Memory B cell (primary cell): ENCODE measurements at regions not wholly inside any gene's neighbourhood (a gene's known extent, or its start where the extent isn't known, plus 50 kb on each side); places are given as distances from the start of the nearest gene placed in this dataset.

ENCODE experiments used
- ATAC-seq: fragments of 150-1000 bp; cut with Tn5 transposase; 2 replicates; pipeline ENCODE4 v1.10.0; 2021; ENCODE audit warnings: low read depth, mild to moderate bottlenecking, moderate library complexity
- DNase-seq, 2 donors: peaks; one replicate each; pipeline ENCODE4 v3.0.0; 2022; ENCODE audit warnings: low spot score in 2 of 2
- H3K27ac Mint-ChIP-seq: one replicate; pipeline ENCODE4 v1.8.0; 2022; ENCODE audit warnings: mild to moderate bottlenecking, moderate library complexity, mixed read lengths
- H3K27me3 Mint-ChIP-seq: one replicate; pipeline ENCODE4 v1.8.0; 2022; ENCODE audit warnings: mixed read lengths
- H3K36me3 Mint-ChIP-seq: one replicate; pipeline ENCODE4 v1.8.0; 2022; ENCODE audit warnings: mild to moderate bottlenecking, mixed read lengths
- H3K4me1 Mint-ChIP-seq: one replicate; pipeline ENCODE4 v1.8.0; 2022; ENCODE audit warnings: mixed read lengths
- H3K4me3 Mint-ChIP-seq: one replicate; pipeline ENCODE4 v1.8.0; 2022; ENCODE audit warnings: mild to moderate bottlenecking, moderate library complexity, mixed read lengths
- H3K9me3 Mint-ChIP-seq: one replicate; pipeline ENCODE4 v1.8.0; 2022; ENCODE audit warnings: mixed read lengths

DNA sequence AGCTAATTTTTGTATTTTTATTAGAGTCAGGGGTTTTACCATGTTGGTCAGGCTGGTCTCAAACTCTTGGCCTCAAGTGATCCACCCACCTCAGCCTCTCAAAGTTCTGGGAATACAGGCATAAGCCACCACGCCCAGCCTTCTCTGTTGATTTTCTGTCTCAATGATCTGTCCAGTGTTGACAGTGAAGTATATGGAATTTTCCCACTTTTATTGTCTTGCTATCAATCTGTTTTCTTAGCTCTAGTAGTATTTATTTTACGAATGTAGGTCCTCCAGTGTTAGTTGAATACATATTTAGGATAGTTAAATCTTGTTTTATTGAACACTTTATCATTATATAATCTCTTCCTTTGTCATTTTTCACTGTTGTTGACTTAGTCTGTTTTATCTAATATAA, 1603.9 kb downstream of the ADGRL3 start:
- no peak for DNase-seq
- H3K27ac Mint-ChIP-seq, result no peak overlapping the region
- no peaks in the 10 kb centered on the region for H3K27me3 Mint-ChIP-seq
- H3K4me1 Mint-ChIP-seq, result no peaks in the 10 kb centered on the region
- no peaks in the 10 kb centered on the region for H3K9me3 Mint-ChIP-seq
- H3K36me3 Mint-ChIP-seq, result no peaks in the 10 kb centered on the region
- no peak overlapping the region for H3K4me3 Mint-ChIP-seq
- no peak for ATAC-seq

DNA sequence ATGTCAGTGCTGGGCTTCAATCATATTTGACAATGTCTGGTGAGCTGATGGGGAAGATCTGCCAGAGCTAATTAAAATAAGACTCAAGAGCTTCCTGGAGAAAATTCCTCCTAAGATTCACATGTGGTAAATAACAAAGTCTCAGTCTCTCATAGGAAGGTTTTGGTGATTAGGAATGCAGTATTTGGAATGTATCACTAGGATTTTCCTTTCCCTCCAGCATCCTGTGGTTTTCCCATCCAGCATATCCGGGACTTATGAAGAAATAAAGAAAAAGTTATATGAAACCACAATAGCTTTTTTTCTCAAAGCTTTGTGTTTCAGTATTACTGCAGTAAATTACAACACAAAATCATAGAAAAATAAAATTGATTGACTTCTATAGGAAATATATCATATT, 1597.1 kb downstream of the ADGRL3 start:
- no peak for ATAC-seq
- Mint-ChIP-seq H3K27ac (no peak overlapping the region), H3K4me3 (no peak overlapping the region), H3K36me3 (no peaks in the 10 kb centered on the region), H3K27me3 (no peaks in the 10 kb centered on the region), H3K4me1 (no peaks in the 10 kb centered on the region), H3K9me3 (no peaks in the 10 kb centered on the region)
- no peak for DNase-seq

DNA sequence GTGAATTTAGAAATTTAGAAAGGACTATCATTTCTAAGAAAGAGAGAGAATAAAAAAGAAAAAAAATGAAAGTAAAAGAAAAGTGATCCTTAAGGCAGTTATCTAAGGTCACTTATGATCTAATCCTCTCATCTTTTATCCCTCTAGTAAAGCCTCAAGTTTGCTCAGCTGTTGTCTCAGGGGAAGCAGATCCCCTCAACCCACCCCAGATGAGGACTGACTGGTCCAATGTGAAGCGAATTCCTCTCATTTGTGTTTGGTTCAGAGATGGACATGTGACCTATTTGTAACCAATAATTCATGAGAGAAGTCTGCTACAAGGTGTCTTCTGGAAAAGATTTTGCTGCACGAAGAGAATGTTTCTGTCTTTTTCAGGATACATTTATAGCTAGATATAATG, 1591.3 kb downstream of the ADGRL3 start:
- Mint-ChIP-seq H3K36me3 (no peaks in the 10 kb centered on the region), H3K9me3 (peaks cover 3% of the 10 kb centered on the region), H3K4me1 (no peaks in the 10 kb centered on the region)

DNA sequence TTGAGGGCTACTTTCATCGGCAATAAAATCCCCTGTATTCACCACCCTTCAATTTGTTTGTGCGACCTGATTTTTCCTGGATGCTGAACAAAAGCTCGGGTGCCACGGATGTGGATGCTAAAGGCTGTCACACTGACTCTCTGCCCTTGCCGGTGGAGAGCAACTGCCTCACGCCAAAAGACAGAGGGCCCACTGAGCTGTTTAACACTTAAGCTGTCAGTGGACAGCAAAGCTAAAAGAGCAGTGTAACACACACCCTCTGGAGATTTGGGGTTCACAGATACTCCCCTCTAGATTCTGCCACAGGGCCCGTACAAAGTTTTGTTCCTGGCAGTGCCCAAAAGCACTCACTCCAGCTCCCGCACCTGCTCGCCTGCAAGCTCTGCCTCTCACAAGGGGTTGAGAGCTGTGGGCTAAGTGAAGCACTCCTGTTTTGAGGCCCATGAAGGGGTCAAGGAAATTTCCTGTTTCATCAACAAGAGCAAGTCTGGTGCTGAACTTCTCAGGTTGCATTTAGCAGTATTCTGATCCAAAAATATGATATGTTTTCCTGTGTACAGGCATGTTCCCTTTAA, 1571.9 kb downstream of the ADGRL3 start:
- Mint-ChIP-seq H3K36me3 (no peaks in the 10 kb centered on the region), H3K9me3 (peaks cover 8% of the 10 kb centered on the region), H3K27me3 (no peaks in the 10 kb centered on the region), H3K4me3 (no peak overlapping the region), H3K27ac (no peak overlapping the region), H3K4me1 (no peaks in the 10 kb centered on the region)
- DNase-seq, result no peak
- no peak for ATAC-seq

More for the DNA sequence above, 1591.3 kb downstream of the ADGRL3 start:
- Mint-ChIP-seq H3K27ac (no peak overlapping the region), H3K27me3 (no peaks in the 10 kb centered on the region), H3K4me3 (no peak overlapping the region)
- no peak for DNase-seq
- ATAC-seq, result no peak

DNA sequence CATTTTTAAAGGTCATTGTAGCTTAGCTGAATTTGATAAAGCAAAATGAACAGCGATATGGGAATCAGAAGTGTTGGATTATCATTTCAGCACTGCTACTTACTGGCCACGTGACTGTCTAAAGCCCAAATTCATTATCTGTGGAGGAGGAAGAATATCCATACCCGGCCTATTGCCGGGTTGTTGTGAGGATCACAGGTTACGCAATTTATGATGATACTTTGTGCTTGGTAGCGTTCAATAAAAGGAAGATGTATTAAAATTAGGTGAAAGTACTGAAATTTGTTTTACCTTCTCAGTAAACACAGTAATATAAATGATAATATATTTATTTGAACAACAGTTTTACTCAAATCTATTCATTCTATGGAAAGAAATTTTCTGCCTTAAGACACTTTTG, 1540.2 kb downstream of the ADGRL3 start:
- H3K36me3 Mint-ChIP-seq, result no peaks in the 10 kb centered on the region
- no peak overlapping the region for H3K27ac Mint-ChIP-seq
- H3K9me3 Mint-ChIP-seq, result peaks cover 6% of the 10 kb centered on the region
- no peaks in the 10 kb centered on the region for H3K27me3 Mint-ChIP-seq
- ATAC-seq (no peak), DNase-seq (no peak)
- no peaks in the 10 kb centered on the region for H3K4me1 Mint-ChIP-seq
- no peak overlapping the region for H3K4me3 Mint-ChIP-seq

DNA sequence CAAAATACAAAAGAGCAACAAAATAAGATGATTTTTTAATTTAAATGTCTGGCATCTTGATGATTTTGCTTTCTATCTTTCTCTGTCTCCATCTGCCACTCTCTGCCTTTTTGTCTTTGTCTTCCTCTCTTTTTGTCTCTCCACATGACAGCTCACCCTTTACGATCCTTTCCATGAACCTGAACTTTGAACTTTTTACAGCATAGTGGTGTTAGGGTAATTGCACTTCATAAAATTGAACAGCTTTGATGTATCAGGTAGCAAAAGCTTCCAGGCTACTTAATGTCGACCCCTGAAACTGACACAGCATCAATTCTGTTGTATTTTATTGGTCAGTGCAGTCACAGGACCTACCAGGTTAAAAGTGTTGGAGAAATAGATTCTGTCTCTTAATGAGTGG, 1517.0 kb downstream of the ADGRL3 start:
- DNase-seq, result no peak
- no peak overlapping the region for H3K4me3 Mint-ChIP-seq
- no peak for ATAC-seq

DNA sequence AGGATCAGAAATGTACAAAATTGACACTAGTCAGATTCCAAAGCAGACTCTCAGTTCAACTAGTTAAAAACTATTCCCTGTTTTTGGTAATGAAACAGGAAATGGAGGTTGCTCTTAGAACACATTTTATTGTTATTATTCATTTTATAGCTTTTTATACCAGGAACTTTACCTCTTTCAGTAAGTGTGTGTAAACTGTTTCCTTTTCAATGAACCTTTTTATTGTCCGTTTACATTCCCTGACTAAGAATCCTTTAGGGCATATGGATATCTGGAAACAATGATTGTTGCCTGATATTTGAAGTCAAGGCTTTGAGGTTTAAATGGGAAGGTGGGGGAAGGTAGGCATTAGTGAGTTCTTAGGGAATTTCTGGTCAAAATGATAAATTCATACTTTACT, 1511.4 kb downstream of the ADGRL3 start:
- DNase-seq (no peak), ATAC-seq (no peak)
- no peaks in the 10 kb centered on the region for H3K4me1 Mint-ChIP-seq
- H3K9me3 Mint-ChIP-seq, result peaks cover 8% of the 10 kb centered on the region
- no peak overlapping the region for H3K27ac Mint-ChIP-seq
- no peaks in the 10 kb centered on the region for H3K27me3 Mint-ChIP-seq
- H3K4me3 Mint-ChIP-seq, result no peak overlapping the region
- no peaks in the 10 kb centered on the region for H3K36me3 Mint-ChIP-seq

More for the DNA sequence above, 1517.0 kb downstream of the ADGRL3 start:
- Mint-ChIP-seq H3K4me1 (no peaks in the 10 kb centered on the region), H3K27me3 (no peaks in the 10 kb centered on the region), H3K9me3 (peaks cover 7% of the 10 kb centered on the region), H3K36me3 (no peaks in the 10 kb centered on the region), H3K27ac (no peak overlapping the region)

DNA sequence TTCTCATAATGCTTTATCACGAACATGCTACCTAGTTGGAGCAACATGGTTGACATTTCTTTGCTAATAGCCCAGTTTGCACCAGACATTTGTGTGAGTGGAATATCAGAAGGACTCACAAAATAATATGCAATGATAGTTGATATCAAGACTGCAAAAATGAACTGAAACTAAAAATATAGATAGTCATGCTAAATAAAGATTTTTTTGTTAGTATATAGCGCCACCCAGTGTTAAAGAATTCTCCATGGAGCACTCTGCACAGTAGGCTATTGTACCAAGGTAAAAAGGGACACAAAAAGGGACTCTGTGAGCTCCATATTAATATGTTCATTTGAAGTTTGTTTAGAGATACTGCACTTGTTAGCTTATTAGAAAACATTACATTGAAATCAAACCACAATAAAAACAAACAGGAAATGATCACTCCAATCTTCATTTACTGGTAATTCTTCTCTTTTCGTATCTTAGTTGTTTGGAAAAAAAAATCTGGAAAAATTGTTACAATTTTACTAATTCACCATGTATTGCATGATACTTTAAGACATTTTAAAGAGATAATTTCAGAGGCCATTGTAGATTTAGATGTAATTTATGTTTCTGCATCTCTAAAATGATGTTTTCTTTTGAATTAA, 1509.6 kb downstream of the ADGRL3 start:
- Mint-ChIP-seq H3K27me3 (no peaks in the 10 kb centered on the region), H3K36me3 (no peaks in the 10 kb centered on the region), H3K4me1 (no peaks in the 10 kb centered on the region), H3K9me3 (peaks cover 4% of the 10 kb centered on the region), H3K27ac (no peak overlapping the region), H3K4me3 (no peak overlapping the region)
- ATAC-seq (no peak), DNase-seq (no peak)

DNA sequence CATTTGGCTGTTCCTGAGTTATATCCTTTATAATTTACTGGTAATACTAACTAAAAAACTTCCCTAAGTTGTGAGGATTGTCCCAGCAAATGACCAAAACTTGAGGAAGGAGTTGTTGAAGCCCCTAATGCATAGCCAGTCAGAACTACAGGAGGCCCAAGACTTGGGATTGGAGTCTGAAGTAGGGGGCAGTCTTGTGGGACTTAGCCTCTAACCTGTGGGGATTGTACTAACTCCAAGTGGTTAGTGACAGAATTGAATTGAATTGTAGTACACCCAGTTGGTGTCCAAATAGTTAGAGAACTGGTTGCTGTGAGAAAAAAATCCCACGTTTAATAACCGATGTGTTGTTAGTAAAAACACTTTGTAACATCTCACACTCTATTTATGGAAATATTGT, 1506.3 kb downstream of the ADGRL3 start:
- no peaks in the 10 kb centered on the region for H3K4me1 Mint-ChIP-seq
- DNase-seq (no peak), ATAC-seq (no peak)
- peaks cover 3% of the 10 kb centered on the region for H3K9me3 Mint-ChIP-seq
- no peaks in the 10 kb centered on the region for H3K36me3 Mint-ChIP-seq
- no peak overlapping the region for H3K4me3 Mint-ChIP-seq
- H3K27ac Mint-ChIP-seq, result no peak overlapping the region
- H3K27me3 Mint-ChIP-seq, result no peaks in the 10 kb centered on the region

DNA sequence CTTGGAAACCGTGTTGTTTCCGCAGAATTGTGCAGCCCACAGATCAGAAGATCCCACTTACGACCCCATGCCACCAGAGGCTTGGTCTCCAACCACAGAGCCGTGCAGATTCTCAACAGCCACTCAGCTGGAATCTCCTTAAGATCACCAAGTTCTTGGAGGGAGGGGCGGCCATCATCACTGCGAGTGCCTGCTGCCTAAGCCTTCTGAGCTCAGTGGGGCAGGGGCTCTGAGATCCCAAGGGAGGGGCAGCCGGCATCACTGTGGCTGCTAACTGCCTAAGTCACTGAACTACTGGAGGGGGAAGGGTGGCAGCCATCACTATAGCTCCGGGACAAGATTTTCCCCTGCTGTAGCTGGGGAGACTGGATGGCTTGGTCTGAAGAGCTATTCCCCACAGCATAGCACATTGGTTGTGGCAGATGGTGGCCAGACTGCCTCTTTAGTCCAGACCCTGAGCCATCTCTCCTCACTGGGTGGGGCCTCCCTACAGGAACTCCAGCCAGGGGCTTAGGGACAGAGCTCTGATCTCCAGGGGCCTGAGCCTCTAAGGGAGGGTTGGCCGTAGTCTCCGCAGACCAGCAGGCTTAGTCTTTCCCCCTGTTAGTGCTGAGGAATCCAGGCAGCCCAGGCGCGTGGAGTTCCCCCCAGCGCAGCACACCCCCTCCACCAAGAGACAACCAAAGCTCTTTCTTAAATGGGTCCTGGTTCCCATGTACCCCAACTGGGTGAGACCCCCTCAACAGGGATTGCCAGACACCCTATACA, 1483.9 kb downstream of the ADGRL3 start:
- H3K36me3 Mint-ChIP-seq, result no peaks in the 10 kb centered on the region

DNA sequence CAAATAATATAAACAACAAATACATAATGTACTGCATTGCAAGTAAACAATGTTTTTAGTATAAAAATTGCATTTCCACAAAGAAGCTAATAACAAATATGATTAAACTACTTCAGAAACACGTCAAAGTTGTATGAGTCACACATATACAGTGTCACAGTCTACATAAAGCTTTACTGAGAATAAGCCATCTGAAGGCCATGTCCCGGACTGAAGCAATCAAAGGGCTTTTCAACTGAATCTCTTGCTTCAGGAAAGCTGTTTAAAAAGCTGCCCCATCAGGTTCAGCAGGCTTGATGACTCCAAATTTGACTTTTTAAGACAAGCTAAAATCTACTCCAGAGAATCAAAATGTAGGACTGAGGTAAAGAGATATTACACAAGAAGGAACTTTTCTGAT, 1476.8 kb downstream of the ADGRL3 start:
- H3K27ac Mint-ChIP-seq, result no peak overlapping the region
- DNase-seq (no peak), ATAC-seq (no peak)
- no peaks in the 10 kb centered on the region for H3K27me3 Mint-ChIP-seq
- no peaks in the 10 kb centered on the region for H3K36me3 Mint-ChIP-seq
- peaks cover 9% of the 10 kb centered on the region for H3K9me3 Mint-ChIP-seq
- no peak overlapping the region for H3K4me3 Mint-ChIP-seq
- no peaks in the 10 kb centered on the region for H3K4me1 Mint-ChIP-seq

More for the DNA sequence above, 1483.9 kb downstream of the ADGRL3 start:
- Mint-ChIP-seq H3K4me3 (no peak overlapping the region), H3K27me3 (no peaks in the 10 kb centered on the region), H3K9me3 (peaks cover 2% of the 10 kb centered on the region), H3K4me1 (no peaks in the 10 kb centered on the region), H3K27ac (no peak overlapping the region)
- ATAC-seq (no peak), DNase-seq (no peak)

DNA sequence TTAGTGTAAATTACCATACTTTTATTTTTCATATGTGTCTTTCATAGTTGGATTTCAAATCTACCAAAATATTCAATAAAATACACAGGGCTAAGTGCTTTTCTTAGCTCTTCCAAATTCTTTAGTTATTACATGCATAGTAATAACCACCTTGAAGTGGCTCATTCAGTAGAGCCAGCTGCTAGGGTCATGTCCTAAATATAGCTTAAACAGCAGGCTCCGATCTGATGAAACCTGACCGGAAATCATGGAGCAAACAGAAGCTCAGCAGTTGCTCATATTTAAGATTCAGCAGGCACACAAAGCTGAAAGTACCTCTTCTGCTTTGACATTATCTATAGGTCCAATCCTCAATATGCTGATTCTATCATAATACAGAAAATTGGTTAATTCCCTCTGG, 1470.4 kb downstream of the ADGRL3 start:
- DNase-seq (no peak), ATAC-seq (no peak)
- Mint-ChIP-seq H3K9me3 (peaks cover 2% of the 10 kb centered on the region), H3K27ac (no peak overlapping the region), H3K4me1 (no peaks in the 10 kb centered on the region), H3K36me3 (no peaks in the 10 kb centered on the region), H3K27me3 (no peaks in the 10 kb centered on the region), H3K4me3 (no peak overlapping the region)

DNA sequence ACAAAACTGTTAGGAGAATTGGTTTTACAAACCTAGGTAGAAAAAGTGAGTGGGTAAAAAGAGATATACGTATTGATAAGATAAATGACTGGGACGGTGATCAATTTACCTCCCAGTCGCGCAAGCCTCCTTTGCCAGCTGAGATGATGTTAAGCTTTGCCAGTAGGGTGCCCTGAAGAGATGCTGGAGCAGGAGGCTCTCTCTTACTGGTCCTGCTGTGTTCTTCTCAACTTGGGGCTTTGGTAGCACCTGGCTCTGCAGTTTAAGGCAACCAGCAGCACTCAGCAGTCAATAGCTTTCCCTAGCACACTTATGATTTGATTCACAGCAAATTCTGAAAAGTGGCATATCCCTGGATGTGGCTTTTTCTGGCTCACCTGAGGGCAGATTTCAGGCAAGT, 1461.7 kb downstream of the ADGRL3 start:
- Mint-ChIP-seq H3K4me1 (no peaks in the 10 kb centered on the region), H3K27me3 (no peaks in the 10 kb centered on the region), H3K27ac (no peak overlapping the region), H3K4me3 (no peak overlapping the region), H3K9me3 (peaks cover 2% of the 10 kb centered on the region), H3K36me3 (no peaks in the 10 kb centered on the region)
- ATAC-seq (no peak), DNase-seq (no peak)

DNA sequence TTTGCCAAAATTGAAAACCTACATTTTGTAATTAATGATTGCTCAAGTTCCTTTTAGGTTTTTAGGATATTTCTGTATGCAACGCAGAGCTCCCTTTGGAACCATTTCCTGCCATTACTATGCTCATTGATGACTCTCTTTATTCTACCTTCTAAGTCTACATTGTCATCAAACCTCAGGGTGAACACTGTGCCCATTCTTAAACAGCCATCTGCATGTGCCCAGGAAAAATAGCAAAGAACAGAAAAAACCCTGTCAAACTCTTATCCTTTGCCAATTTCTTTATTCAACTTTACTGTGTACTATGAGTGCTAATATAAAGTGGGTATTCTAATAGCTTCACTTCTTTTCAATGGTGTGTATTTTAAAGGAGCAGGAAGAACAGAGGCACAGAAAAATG, 1455.9 kb downstream of the ADGRL3 start:
- Mint-ChIP-seq H3K27me3 (no peaks in the 10 kb centered on the region), H3K4me3 (no peak overlapping the region), H3K4me1 (no peaks in the 10 kb centered on the region), H3K36me3 (no peaks in the 10 kb centered on the region), H3K27ac (no peak overlapping the region), H3K9me3 (peaks cover 7% of the 10 kb centered on the region)
- no peak for ATAC-seq
- no peak for DNase-seq

DNA sequence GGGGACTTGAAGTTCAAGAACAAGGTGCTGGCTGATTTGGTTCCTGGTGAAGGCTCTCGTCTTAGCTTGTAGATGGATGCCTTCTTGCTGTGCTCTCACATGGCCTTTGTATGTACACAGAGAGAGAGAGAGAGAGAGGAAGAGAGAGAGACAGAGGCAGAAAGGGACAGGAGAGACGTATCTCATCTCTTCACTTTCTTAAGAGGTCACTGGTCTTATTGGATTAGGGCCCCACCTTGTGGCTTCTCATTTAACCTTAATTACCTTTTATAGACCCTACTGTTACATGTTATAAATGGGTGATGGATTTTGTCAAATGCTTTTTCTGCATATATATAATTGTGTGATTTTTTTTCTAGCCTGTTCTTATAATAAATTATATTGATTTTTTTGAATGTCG, 1444.2 kb downstream of the ADGRL3 start:
- no peak for ATAC-seq
- Mint-ChIP-seq H3K36me3 (no peaks in the 10 kb centered on the region), H3K4me3 (no peak overlapping the region), H3K27ac (no peak overlapping the region), H3K9me3 (peaks cover 4% of the 10 kb centered on the region), H3K27me3 (no peaks in the 10 kb centered on the region), H3K4me1 (no peaks in the 10 kb centered on the region)
- no peak for DNase-seq
